Thyroid gland (tissue), 4 donors: ENCODE measurements at regions not wholly inside any gene's neighbourhood (a gene's known extent, or its start where the extent isn't known, plus 50 kb on each side); places are given as distances from the start of the nearest gene placed in this dataset.

Source experiments
- POLR2A ChIP-seq, 2 donors: fragments of 450-650 bp; IDR thresholded peaks; one replicate each; pipeline ENCODE4 v1.6.1; 2017; ENCODE audit warnings: antibody characterized with exemption in 2 of 2, mild to moderate bottlenecking in 2 of 2, moderate library complexity in 1 of 2
- TF ChIP-seq, protein P1 (sequence below), 6 experiments: fragments of 200-600 bp in 3 of 6; fragments of 450-650 bp in 3 of 6; sonication (generic) in 3 of 6; IDR thresholded peaks; one replicate each; pipeline ENCODE4 v1.5.1; 2016 to 2019; ENCODE audit warnings: antibody characterized with exemption in 6 of 6, mild to moderate bottlenecking in 2 of 6, inconsistent platforms in 1 of 6, moderate library complexity in 1 of 6

DNA sequence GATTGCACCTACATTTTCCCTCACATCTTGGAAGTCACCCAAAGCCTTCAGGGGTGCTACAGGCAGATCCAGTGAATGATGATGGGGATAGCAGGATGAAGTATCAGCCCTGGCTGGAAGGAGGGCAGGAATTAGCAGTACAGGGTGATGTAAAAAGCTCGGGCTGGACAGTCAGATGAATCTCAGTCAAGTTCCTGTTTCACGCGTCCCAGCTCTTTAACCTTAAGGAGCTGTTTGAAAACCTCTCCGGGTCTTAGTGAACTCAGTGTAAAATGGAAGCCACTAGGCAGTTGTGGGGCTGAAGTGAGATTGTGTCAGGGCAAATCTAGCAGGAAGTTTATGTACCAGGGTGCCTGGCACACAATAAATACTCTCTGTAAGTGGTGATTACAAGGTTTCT, 166.4 kb upstream of the PROK2 start:
- no peak for TF ChIP-seq POLR2A (IDR thresholded peaks at IDR 0.05)
- TF ChIP-seq, protein P1, sequence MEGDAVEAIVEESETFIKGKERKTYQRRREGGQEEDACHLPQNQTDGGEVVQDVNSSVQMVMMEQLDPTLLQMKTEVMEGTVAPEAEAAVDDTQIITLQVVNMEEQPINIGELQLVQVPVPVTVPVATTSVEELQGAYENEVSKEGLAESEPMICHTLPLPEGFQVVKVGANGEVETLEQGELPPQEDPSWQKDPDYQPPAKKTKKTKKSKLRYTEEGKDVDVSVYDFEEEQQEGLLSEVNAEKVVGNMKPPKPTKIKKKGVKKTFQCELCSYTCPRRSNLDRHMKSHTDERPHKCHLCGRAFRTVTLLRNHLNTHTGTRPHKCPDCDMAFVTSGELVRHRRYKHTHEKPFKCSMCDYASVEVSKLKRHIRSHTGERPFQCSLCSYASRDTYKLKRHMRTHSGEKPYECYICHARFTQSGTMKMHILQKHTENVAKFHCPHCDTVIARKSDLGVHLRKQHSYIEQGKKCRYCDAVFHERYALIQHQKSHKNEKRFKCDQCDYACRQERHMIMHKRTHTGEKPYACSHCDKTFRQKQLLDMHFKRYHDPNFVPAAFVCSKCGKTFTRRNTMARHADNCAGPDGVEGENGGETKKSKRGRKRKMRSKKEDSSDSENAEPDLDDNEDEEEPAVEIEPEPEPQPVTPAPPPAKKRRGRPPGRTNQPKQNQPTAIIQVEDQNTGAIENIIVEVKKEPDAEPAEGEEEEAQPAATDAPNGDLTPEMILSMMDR (IDR thresholded peaks at IDR 0.05), result no peak
